Endothelial cell (in vitro differentiated cells): ENCODE measurements at regions not wholly inside any gene's neighbourhood (a gene's known extent, or its start where the extent isn't known, plus 50 kb on each side); places are given as distances from the start of the nearest gene placed in this dataset.
"Not testable (repeated sequence)": the region's sequence is repeated elsewhere in the genome, so short reads cannot be mapped to it uniquely, and the experiment has no call there.

Experiments
- DNase-seq: peaks from one replicate; pipeline ENCODE4 v3.0.0; 2021; ENCODE audit warnings: low spot score
- H3K27ac Mint-ChIP-seq: one replicate; pipeline ENCODE4 v1.8.0; 2021; ENCODE audit warnings: mixed read lengths, inconsistent platforms; ENCODE audit not compliant: unreplicated experiment
- H3K27me3 Mint-ChIP-seq: one replicate; pipeline ENCODE4 v1.8.0; 2021; ENCODE audit warnings: mild to moderate bottlenecking, moderate library complexity, mixed read lengths, inconsistent platforms; ENCODE audit not compliant: unreplicated experiment
- H3K36me3 Mint-ChIP-seq: one replicate; pipeline ENCODE4 v1.8.0; 2021; ENCODE audit warnings: mild to moderate bottlenecking, low read depth, mixed read lengths, inconsistent platforms; ENCODE audit not compliant: unreplicated experiment
- H3K4me1 Mint-ChIP-seq: one replicate; pipeline ENCODE4 v1.8.0; 2021; ENCODE audit warnings: mild to moderate bottlenecking, mixed read lengths, inconsistent platforms; ENCODE audit not compliant: unreplicated experiment
- H3K4me3 Mint-ChIP-seq: one replicate; pipeline ENCODE4 v1.8.0; 2021; ENCODE audit warnings: mild to moderate bottlenecking, mixed read lengths, inconsistent platforms; ENCODE audit not compliant: unreplicated experiment
- H3K9me3 Mint-ChIP-seq: one replicate; pipeline ENCODE4 v1.8.0; 2021; ENCODE audit warnings: mixed read lengths, inconsistent platforms; ENCODE audit not compliant: unreplicated experiment
- TF ChIP-seq, protein P1 (sequence below): fragments of 200-600 bp; sonication (generic); IDR thresholded peaks from one replicate; pipeline ENCODE4 v1.5.0; 2021; ENCODE audit warnings: antibody characterized with exemption; ENCODE audit not compliant: unreplicated experiment

DNA sequence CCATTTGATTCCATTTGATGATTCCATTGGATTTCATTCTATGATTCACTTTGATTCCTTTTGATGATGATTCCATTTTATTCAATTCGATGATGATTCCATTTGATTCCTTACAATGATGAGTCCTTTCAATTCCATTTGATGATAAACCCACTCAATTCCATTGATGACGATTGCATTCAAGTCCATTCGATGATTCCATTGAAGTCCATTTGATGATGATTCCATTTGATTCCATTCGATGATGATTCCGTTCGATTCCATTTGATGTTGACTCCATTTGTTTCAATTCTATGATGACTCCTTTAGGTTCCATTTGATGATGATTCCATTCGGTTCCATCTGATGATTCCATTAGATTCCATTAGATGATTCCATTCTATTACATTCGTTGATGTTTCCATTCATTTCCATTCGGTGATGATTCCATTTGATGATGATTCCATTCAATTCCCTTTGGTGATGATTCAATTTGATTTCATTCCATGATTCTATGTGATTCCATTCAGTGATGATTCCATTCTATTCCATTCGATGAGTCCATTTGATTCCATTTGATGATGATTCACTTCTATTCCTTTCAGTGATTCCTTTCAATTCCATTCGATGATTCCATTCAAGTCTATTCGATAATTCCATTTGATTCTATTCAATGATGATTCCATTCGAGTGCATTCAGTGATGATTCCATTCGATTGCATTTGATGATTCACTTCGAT is 1106.0 kb downstream of the RPIA start:
- Mint-ChIP-seq H3K27me3 (peaks cover 14% of the 10 kb centered on the region), H3K4me1 (no peaks in the 10 kb centered on the region), H3K36me3 (peaks cover 10% of the 10 kb centered on the region), H3K9me3 (peaks cover 62% of the 10 kb centered on the region), H3K4me3 (no peak overlapping the region), H3K27ac (no peak overlapping the region)
- no peak for DNase-seq
- TF ChIP-seq, protein P1, sequence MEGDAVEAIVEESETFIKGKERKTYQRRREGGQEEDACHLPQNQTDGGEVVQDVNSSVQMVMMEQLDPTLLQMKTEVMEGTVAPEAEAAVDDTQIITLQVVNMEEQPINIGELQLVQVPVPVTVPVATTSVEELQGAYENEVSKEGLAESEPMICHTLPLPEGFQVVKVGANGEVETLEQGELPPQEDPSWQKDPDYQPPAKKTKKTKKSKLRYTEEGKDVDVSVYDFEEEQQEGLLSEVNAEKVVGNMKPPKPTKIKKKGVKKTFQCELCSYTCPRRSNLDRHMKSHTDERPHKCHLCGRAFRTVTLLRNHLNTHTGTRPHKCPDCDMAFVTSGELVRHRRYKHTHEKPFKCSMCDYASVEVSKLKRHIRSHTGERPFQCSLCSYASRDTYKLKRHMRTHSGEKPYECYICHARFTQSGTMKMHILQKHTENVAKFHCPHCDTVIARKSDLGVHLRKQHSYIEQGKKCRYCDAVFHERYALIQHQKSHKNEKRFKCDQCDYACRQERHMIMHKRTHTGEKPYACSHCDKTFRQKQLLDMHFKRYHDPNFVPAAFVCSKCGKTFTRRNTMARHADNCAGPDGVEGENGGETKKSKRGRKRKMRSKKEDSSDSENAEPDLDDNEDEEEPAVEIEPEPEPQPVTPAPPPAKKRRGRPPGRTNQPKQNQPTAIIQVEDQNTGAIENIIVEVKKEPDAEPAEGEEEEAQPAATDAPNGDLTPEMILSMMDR: no peak

DNA sequence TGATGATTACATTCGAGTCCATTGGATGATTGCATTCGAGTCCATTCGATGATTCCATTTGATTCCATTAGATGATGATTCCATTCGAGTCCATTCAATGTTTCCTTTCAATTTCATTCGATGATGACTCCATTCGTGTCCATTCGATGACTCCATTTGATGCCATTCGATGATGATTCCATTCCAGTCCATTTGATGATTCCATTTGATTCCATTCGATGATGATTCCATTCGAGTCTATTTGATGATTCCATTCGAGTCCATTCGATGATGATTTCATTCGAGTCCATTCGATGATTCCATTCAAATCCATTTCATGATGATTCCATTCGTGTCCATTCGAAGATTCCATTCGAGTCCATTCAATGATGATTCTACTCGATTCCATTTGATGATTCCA is 1109.7 kb downstream of the RPIA start:
- not testable (repeated sequence) for H3K4me1 Mint-ChIP-seq, DNase-seq, H3K27ac Mint-ChIP-seq, H3K4me3 Mint-ChIP-seq
- peaks cover 81% of the 10 kb centered on the region for H3K9me3 Mint-ChIP-seq
- H3K36me3 Mint-ChIP-seq: peaks cover 14% of the 10 kb centered on the region
- peaks cover 17% of the 10 kb centered on the region for H3K27me3 Mint-ChIP-seq

DNA sequence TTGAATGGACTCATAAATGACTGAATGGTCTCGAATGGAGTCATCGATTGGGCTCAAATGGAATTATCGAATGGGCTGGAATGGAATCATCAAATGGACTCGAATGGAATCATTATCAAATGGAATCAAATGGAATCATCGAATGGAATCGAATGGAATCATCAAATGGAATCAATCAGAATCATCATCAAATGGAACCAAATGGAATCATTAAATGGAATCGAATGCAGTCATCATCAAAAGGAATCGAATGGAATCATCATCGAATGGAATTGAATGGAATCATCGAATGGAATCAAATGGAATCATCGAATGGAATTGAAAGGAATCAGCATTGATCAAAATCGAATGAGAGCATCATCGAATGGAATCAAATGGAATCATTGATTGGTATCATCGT is 1114.9 kb downstream of the RPIA start:
- not testable (repeated sequence) for H3K4me1 Mint-ChIP-seq, H3K4me3 Mint-ChIP-seq, H3K36me3 Mint-ChIP-seq, H3K27ac Mint-ChIP-seq, DNase-seq
- Mint-ChIP-seq H3K9me3 (peaks cover 69% of the 10 kb centered on the region), H3K27me3 (peaks cover 18% of the 10 kb centered on the region)

DNA sequence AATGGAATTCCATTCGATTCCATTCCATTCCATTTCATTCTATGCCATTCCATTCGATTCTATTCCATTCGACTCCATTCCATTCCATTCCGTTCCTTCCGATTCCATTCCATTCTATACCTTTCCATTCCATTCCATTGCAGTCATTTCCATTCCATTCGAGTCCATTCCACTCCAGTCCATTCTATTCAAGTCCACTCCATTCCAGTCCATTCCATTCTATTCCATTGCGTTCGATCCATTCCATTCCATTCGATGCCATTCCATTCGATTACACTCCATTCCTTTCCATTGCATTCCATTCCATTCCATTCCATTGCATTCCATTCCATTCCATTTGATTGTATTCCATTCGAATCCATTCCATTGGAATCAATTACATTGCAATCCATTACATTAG is 1119.8 kb downstream of the RPIA start:
- Mint-ChIP-seq H3K4me1 (no peaks in the 10 kb centered on the region), H3K27me3 (peaks cover 31% of the 10 kb centered on the region), H3K36me3 (peaks cover 31% of the 10 kb centered on the region), H3K9me3 (peaks cover 68% of the 10 kb centered on the region), H3K27ac (no peak overlapping the region), H3K4me3 (no peak overlapping the region)
- no peak for DNase-seq
- TF ChIP-seq, protein P1: no peak

DNA sequence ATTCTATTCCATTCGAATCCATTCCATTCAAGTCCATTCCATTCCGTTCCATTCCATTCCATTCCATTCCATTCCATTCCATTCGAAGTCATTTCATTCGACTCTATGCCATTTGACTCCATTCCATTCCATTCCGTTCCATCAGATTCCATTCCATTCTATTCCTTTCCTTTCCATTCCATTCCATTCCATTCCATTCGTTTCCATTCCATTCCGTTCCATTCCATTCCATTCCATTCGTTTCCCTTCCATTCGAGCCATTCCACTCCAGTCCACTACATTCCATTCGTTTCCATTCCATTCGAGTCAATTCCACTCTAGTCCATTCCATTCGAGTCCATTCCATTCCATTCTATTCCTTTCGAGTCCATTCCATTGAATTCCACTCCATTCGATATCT is 1120.4 kb downstream of the RPIA start:
- H3K36me3 Mint-ChIP-seq: peaks cover 31% of the 10 kb centered on the region
- not testable (repeated sequence) for H3K4me3 Mint-ChIP-seq
- H3K27me3 Mint-ChIP-seq: peaks cover 29% of the 10 kb centered on the region

DNA sequence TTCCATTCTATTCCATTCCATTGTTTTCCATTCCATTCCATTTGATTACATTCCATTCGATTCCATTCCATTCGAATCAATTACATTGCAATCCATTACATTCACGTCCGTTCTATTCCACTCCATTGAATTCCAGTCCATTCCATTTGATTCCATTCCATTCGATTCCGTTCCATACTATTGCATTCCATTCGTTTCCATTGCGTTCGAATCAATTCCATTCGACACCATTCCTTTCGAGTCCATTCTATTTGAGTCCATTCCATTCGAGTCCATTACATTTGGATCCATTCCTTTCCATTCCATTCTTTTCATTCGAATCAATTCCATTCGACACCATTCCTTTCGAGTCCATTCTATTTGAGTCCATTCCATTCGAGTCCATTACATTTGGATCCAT is 1122.9 kb downstream of the RPIA start:
- Mint-ChIP-seq H3K9me3 (peaks cover 74% of the 10 kb centered on the region), H3K36me3 (peaks cover 45% of the 10 kb centered on the region), H3K27me3 (peaks cover 35% of the 10 kb centered on the region)
- not testable (repeated sequence) for H3K27ac Mint-ChIP-seq, H3K4me3 Mint-ChIP-seq, DNase-seq, H3K4me1 Mint-ChIP-seq

More for the DNA sequence above, 1120.4 kb downstream of the RPIA start:
- not testable (repeated sequence) for DNase-seq, H3K27ac Mint-ChIP-seq, H3K4me1 Mint-ChIP-seq
- H3K9me3 Mint-ChIP-seq: peaks cover 65% of the 10 kb centered on the region

DNA sequence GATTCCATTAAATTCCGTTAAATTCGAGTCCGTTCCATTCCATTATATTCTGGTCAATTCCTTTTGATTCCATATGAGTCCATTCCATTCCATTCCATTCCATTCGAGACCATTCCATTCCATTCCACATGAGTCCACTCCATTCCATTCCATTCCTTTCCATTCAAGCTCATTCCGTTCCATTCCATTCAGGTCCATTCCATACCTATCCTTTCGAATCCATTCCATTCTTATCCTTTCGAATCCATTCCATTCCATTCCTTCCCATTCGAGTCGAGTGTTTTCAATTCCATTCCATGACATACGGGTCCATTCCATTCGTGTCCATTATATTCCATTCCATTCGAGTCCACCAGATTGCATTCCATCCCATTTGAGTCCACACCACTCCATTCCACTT is 1127.4 kb downstream of the RPIA start:
- Mint-ChIP-seq H3K27ac (no peak overlapping the region), H3K27me3 (peaks cover 35% of the 10 kb centered on the region), H3K4me1 (no peaks in the 10 kb centered on the region), H3K4me3 (no peak overlapping the region), H3K9me3 (peaks cover 82% of the 10 kb centered on the region), H3K36me3 (peaks cover 49% of the 10 kb centered on the region)
- TF ChIP-seq, protein P1: no peak
- no peak for DNase-seq
